H1 (cell line): ENCODE measurements at regions not wholly inside any gene's neighbourhood (a gene's known extent, or its start where the extent isn't known, plus 50 kb on each side); places are given as distances from the start of the nearest gene placed in this dataset.

ENCODE experiments used
- CTCF ChIA-PET: fragments of 300-600 bp; sonication (Branson Sonifier 250); formaldehyde crosslinking; loops from one replicate; lab custom pipeline; 2021; ENCODE audit not compliant: partially characterized antibody; lab: Charles Lee
- POLR2A ChIA-PET: fragments of 300-600 bp; sonication (Branson Sonifier 250); formaldehyde crosslinking; loops from one replicate; lab custom pipeline; 2021; ENCODE audit warnings: inconsistent platforms; ENCODE audit not compliant: partially characterized antibody; lab: Charles Lee
- DNase-seq, 2 experiments: peaks; one replicate each; pipeline versions ENCODE4 v3.0.0 to v3.0.0-alpha.2; 2010 to 2022; ENCODE audit warnings: low spot score in 2 of 2, low read depth in 1 of 2, mixed read lengths in 1 of 2
- FAIRE-seq: peaks from 2 replicates; lab custom pipeline; 2011; peaks lifted over from hg19 to GRCh38; lab: Jason Lieb, UNC
- H2AFZ ChIP-seq: 2 replicates; pipeline ENCODE4 v1.8.1; 2012; ENCODE audit warnings: low read length, inconsistent platforms
- H2AK5ac ChIP-seq: 2 replicates; pipeline ENCODE4 v1.6.1; 2013; ENCODE audit warnings: low read depth, low read length
- H2BK120ac ChIP-seq: replicated peaks from 2 replicates; pipeline ENCODE3; 2013; ENCODE audit warnings: low read depth, low read length, inconsistent platforms
- H2BK12ac ChIP-seq: 2 replicates; pipeline ENCODE4 v1.6.1; 2013; ENCODE audit warnings: low read depth, low read length
- H2BK15ac ChIP-seq: 2 replicates; pipeline ENCODE4 v1.6.1; 2013; ENCODE audit warnings: low read length
- H2BK20ac ChIP-seq: 2 replicates; pipeline ENCODE4 v1.6.1; 2013; ENCODE audit warnings: low read length
- H2BK5ac ChIP-seq: 2 replicates; pipeline ENCODE4 v1.6.1; 2013; ENCODE audit warnings: low read depth, low read length
- H3K14ac ChIP-seq: 2 replicates; pipeline ENCODE4 v1.6.1; 2013; ENCODE audit warnings: inconsistent platforms; ENCODE audit not compliant: insufficient read length
- H3K18ac ChIP-seq: 2 replicates; pipeline ENCODE4 v1.6.1; 2013; ENCODE audit warnings: low read length; ENCODE audit errors: extremely low read depth
- H3K23ac ChIP-seq: 2 replicates; pipeline ENCODE4 v1.6.1; 2013; ENCODE audit warnings: inconsistent platforms; ENCODE audit not compliant: insufficient read length
- H3K23me2 ChIP-seq: 2 replicates; pipeline ENCODE4 v1.6.1; 2013; ENCODE audit warnings: low read depth, low read length
- H3K27ac ChIP-seq: 2 replicates; pipeline ENCODE4 v1.6.1; 2011; ENCODE audit warnings: low read depth, low read length, inconsistent platforms
- H3K27me3 ChIP-seq, 4 experiments: replicated peaks in 1 of 4; 1 replicate in 1 of 4; 2 replicates in 3 of 4; pipeline versions ENCODE4 v1.6.1 to v1.8.1; 2011 to 2013; ENCODE audit warnings: low read length in 3 of 4, mild to moderate bottlenecking in 3 of 4, inconsistent platforms in 2 of 4, mixed read lengths in 2 of 4, moderate library complexity in 1 of 4; ENCODE audit not compliant: control insufficient read depth in 3 of 4, insufficient read depth in 3 of 4; ENCODE audit errors: extremely low read depth in 1 of 4
- H3K36me3 ChIP-seq, 4 experiments: 2 replicates each; pipeline versions ENCODE4 v1.6.1 to v1.8.1; 2011 to 2013; ENCODE audit warnings: mild to moderate bottlenecking in 4 of 4, low read length in 3 of 4, moderate library complexity in 2 of 4, control low read depth in 1 of 4, inconsistent platforms in 1 of 4; ENCODE audit not compliant: insufficient read depth in 4 of 4, control insufficient read depth in 2 of 4
- H3K4ac ChIP-seq: replicated peaks from 2 replicates; pipeline ENCODE3; 2013; ENCODE audit warnings: low read length, low read depth, mixed read lengths, inconsistent platforms; ENCODE audit not compliant: insufficient read length
- H3K4me1 ChIP-seq, 4 experiments: replicated peaks in 1 of 4; 1 replicate in 1 of 4; 2 replicates in 3 of 4; pipeline versions ENCODE4 v1.6.1 to v1.8.1; 2011 to 2013; ENCODE audit warnings: low read length in 3 of 4, inconsistent platforms in 2 of 4, mixed read lengths in 1 of 4; ENCODE audit not compliant: insufficient read depth in 4 of 4, control insufficient read depth in 3 of 4
- H3K4me2 ChIP-seq, 2 experiments: 2 replicates each; pipeline versions ENCODE4 v1.6.1 to v1.8.1; 2011 to 2013; ENCODE audit warnings: low read depth in 2 of 2, low read length in 2 of 2, control low read depth in 1 of 2, inconsistent platforms in 1 of 2, mild to moderate bottlenecking in 1 of 2; ENCODE audit not compliant: insufficient read depth in 1 of 2
- H3K4me3 ChIP-seq, 4 experiments: fragments of 200-600, 300-600 bp in 1 of 4; sonication (generic), shearing (Covaris generic), sonication (Bioruptor Twin) in 1 of 4; 2 replicates each; pipeline versions ENCODE4 v1.5.1 to v1.8.1; 2011 to 2016; ENCODE audit warnings: low read length in 4 of 4, low read depth in 3 of 4, control low read depth in 2 of 4, inconsistent platforms in 2 of 4, mild to moderate bottlenecking in 2 of 4, mixed read lengths in 1 of 4, moderate library complexity in 1 of 4; ENCODE audit not compliant: insufficient read depth in 2 of 4; ENCODE audit errors: extremely low read depth in 1 of 4
- H3K56ac ChIP-seq: replicated peaks from 2 replicates; pipeline ENCODE3; 2013; ENCODE audit warnings: low read depth, mild to moderate bottlenecking, mixed read lengths, low read length, inconsistent platforms; ENCODE audit not compliant: insufficient read length
- H3K79me1 ChIP-seq: 2 replicates; pipeline ENCODE4 v1.6.1; 2013; ENCODE audit warnings: low read depth, low read length, control low read depth
- H3K79me2 ChIP-seq, 2 experiments: 2 replicates each; pipeline versions ENCODE4 v1.6.1 to v1.8.1; 2012 to 2013; ENCODE audit warnings: low read length in 2 of 2, mild to moderate bottlenecking in 2 of 2, inconsistent platforms in 1 of 2; ENCODE audit not compliant: insufficient read depth in 2 of 2, control insufficient read depth in 1 of 2
- H3K9ac ChIP-seq, 4 experiments: replicated peaks in 1 of 4; 1 replicate in 1 of 4; 2 replicates in 3 of 4; pipeline versions ENCODE4 v1.6.1 to v1.8.1; 2011 to 2013; ENCODE audit warnings: low read depth in 3 of 4, low read length in 3 of 4, control low read depth in 2 of 4, mild to moderate bottlenecking in 2 of 4, moderate library complexity in 2 of 4, inconsistent platforms in 1 of 4; ENCODE audit errors: extremely low read depth in 1 of 4
- H3K9me3 ChIP-seq, 2 experiments: 2 replicates each; pipeline versions ENCODE4 v1.6.1 to v1.8.1; 2012 to 2013; ENCODE audit warnings: mild to moderate bottlenecking in 2 of 2, moderate library complexity in 2 of 2, control low read depth in 1 of 2, inconsistent platforms in 1 of 2, low read depth in 1 of 2, low read length in 1 of 2, mixed read lengths in 1 of 2; ENCODE audit not compliant: insufficient read depth in 2 of 2
- H4K20me1 ChIP-seq, 2 experiments: replicated peaks in 1 of 2; 2 replicates each; pipeline versions ENCODE3 to v1.8.1; 2011 to 2013; ENCODE audit warnings: inconsistent platforms in 2 of 2, low read length in 2 of 2, mild to moderate bottlenecking in 1 of 2; ENCODE audit not compliant: insufficient read depth in 2 of 2, control insufficient read depth in 1 of 2
- H4K5ac ChIP-seq: 2 replicates; pipeline ENCODE4 v1.6.1; 2013; ENCODE audit warnings: low read length, low read depth, mixed read lengths, inconsistent platforms; ENCODE audit not compliant: insufficient read length
- H4K8ac ChIP-seq: 2 replicates; pipeline ENCODE4 v1.8.0; 2013; ENCODE audit warnings: mild to moderate bottlenecking, moderate library complexity, low read length, inconsistent platforms; ENCODE audit not compliant: insufficient read depth; ENCODE audit errors: extremely low read depth
- H4K91ac ChIP-seq: replicated peaks from 2 replicates; pipeline ENCODE3; 2013; ENCODE audit warnings: low read length, mixed read lengths, inconsistent platforms; ENCODE audit not compliant: insufficient read length
- SIX5 ChIP-seq: IDR thresholded peaks from 2 replicates; pipeline ENCODE4 v1.6.1; 2011; ENCODE audit warnings: mild to moderate bottlenecking, low read depth, low read length
- WGBS, 2 experiments: shearing (Covaris generic) in 1 of 2; methylation state at CpG; one replicate each; pipeline versions ENCODE4 v1.1.6 to v1.1.7; 2013 to 2015; ENCODE audit warnings: low lambda C conversion rate in 2 of 2, mixed read lengths in 2 of 2, inconsistent platforms in 1 of 2, low coverage in 1 of 2, missing lambda C conversion rate in 1 of 2; ENCODE audit not compliant: insufficient replicate concordance in 2 of 2, insufficient coverage in 1 of 2, insufficient read length in 1 of 2; ENCODE audit errors: extremely low coverage in 1 of 2, missing lambda C conversion rate in 1 of 2; 5-methylcytosine and 5-hydroxymethylcytosine counted together

- Histone ChIP-seq H2BK5ac (no peak overlapping the region), H4K8ac (no peak overlapping the region), H3K56ac (no peak overlapping the region), H3K4me1 (no peaks in the 10 kb centered on the region; a peak in 1 of 7 replicates), H3K23me2 (no peaks in the 10 kb centered on the region), H3K27ac (no peak overlapping the region), H3K4ac (no peak overlapping the region), H3K36me3 (no peaks in the 10 kb centered on the region), H3K18ac (no peak overlapping the region), H4K20me1 (no peaks in the 10 kb centered on the region), H2AK5ac (no peak overlapping the region), H3K27me3 (no peaks in the 10 kb centered on the region), H3K9ac (no peak overlapping the region), H3K4me2 (no peak overlapping the region), H2BK120ac (no peak overlapping the region), H2BK12ac (no peak overlapping the region), H2BK15ac (no peak overlapping the region), H3K79me1 (no peaks in the 10 kb centered on the region)
- ChIA-PET CTCF (interaction anchor here (0.9 to 2.3 kb wide), 8 partner anchors 8 to 241 kb away, joined by 3 to 11 read pairs (median 6); no protein-coding TSS in a partner anchor), POLR2A (no interaction called here)
- DNase-seq (no peak), FAIRE-seq (no peak)
- TF ChIP-seq SIX5 = no peak
- TF ChIP-seq, all 59 proteins: peak for 0
- Histone ChIP-seq H3K9me3 (no peaks in the 10 kb centered on the region), H2BK20ac (no peak overlapping the region), H3K79me2 (no peaks in the 10 kb centered on the region), H3K14ac (no peak overlapping the region), H3K23ac (no peak overlapping the region), H4K91ac (no peak overlapping the region), H3K4me3 (no peak overlapping the region), H2AFZ (no peak overlapping the region), H4K5ac (no peak overlapping the region)
- WGBS, 2 experiments = 94% methylated on average over 2 of the region's 2 CpGs; no CpG with 5 or more reads in 1 of the 2 experiments
Measured at GRCh38 chr3:137285924-137286323, 328.1 kb downstream of the IL20RB start.
